VCaP (cell line): ENCODE measurements at regions not wholly inside any gene's neighbourhood (a gene's known extent, or its start where the extent isn't known, plus 50 kb on each side); places are given as distances from the start of the nearest gene placed in this dataset.

ENCODE experiments used
- H3K27ac ChIP-seq: fragments of 450-650 bp; 2 replicates; pipeline ENCODE4 v1.5.1; 2017
- CTCF ChIP-seq: fragments of 450-650 bp; conservative IDR thresholded peaks from 2 replicates; pipeline ENCODE4 v1.5.1; 2017; ENCODE audit warnings: mild to moderate bottlenecking, moderate library complexity

- no peak overlapping the region for H3K27ac ChIP-seq
- no peak for TF ChIP-seq CTCF
These were observed 248.2 kb downstream of the HNMT start for GRCh38 chr2:138212434-138212833.

DNA sequence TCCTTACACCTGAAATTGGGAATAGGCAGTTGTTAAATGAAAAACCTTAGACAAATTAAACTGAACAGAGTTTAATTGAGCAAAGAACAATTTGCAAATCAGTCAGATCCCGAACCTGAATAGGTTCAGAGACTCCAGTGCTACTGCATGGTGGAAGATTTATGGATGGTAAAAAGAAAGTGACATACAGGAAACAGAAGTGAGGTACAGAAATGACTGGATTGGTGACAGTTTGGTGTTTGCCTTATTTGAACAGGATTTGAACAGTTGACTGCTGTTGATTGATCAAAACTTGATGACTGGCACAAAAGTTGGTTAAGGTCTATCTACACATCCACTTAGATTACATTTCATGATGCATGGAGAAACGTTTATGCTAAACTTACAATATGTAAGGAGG, 248.8 kb downstream of the HNMT start:
- no peak overlapping the region for H3K27ac ChIP-seq
- TF ChIP-seq CTCF, result no peak

- H3K27ac ChIP-seq, result no peak overlapping the region
- TF ChIP-seq CTCF, result no peak
These were observed 249.4 kb downstream of the HNMT start for GRCh38 chr2:138213624-138214023.

- no peak for TF ChIP-seq CTCF
- H3K27ac ChIP-seq, result no peak overlapping the region
These were observed 251.7 kb downstream of the HNMT start for GRCh38 chr2:138215958-138216357.

- no peak for TF ChIP-seq CTCF
- H3K27ac ChIP-seq, result no peak overlapping the region
These were observed 253.7 kb downstream of the HNMT start for GRCh38 chr2:138217975-138218374.

DNA sequence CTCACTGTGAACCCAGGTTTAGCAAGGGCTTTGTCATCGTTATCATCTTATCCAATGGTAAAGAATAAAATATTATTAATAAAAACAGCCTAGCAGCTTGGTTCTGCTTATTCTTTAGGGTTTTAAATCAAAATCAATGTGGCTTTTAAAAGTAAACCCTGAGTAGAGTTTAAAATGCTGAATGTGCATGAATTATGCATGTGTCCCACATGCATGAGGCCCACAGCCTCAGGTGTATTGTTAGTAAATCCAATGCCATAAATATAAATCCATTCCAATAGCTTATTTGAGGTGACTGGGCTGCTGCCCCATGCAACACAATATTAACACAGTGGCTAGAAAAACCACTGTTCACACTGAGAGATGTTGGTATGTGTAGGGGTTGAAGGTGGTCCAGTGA, 254.1 kb downstream of the HNMT start:
- TF ChIP-seq CTCF, result no peak
- no peak overlapping the region for H3K27ac ChIP-seq

- H3K27ac ChIP-seq, result no peak overlapping the region
- TF ChIP-seq CTCF, result no peak
These were observed 255.7 kb downstream of the HNMT start for GRCh38 chr2:138219961-138220360.

DNA sequence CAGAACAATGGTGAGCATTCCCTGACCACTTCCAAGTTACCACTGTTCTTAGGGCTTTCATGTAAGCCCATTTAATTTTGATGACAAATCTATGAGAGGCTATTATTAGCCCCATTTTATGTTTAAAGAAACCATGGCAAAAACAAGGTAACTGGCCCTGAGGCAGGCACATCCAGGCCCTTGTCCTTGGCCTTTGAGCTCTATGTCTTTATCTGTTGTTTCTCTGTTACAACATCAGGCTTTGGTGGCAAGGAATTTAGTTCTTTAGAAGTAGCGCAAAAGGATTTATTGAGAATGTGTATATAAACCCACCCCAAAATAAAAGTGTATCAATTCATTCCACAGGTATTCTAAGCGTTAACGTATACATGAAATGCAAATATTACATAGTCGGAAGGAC, 257.1 kb downstream of the HNMT start:
- H3K27ac ChIP-seq, result no peak overlapping the region
- no peak for TF ChIP-seq CTCF
